HG03108 (cell line): ENCODE measurements at regions not wholly inside any gene's neighbourhood (a gene's known extent, or its start where the extent isn't known, plus 50 kb on each side); places are given as distances from the start of the nearest gene placed in this dataset.

Experiments used
- ATAC-seq: cut with Tn5 transposase; IDR thresholded peaks from one replicate; pipeline ENCODE4 v1.9.1; 2021; ENCODE audit warnings: moderate library complexity; ENCODE audit not compliant: unreplicated experiment

DNA sequence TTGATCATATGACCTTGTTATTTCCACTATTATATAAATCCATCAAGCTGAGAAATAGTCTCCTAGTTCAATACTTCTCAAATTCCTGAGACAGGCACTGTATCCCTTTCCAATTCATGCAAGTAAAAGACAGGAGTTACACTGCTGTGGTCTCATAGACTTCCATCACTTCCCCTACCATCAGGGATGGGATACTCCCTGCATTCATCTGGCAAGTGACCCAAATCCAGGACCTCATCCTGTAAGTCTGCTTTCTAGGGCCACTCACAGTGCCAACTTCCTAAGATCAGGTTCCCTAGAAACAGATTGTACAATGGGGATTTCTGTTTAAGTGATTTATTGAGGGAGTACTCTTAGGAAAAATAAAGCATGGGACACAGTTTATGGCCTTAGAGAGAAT lies 424.0 kb upstream of the CDH7 start:
- ATAC-seq = no peak

DNA sequence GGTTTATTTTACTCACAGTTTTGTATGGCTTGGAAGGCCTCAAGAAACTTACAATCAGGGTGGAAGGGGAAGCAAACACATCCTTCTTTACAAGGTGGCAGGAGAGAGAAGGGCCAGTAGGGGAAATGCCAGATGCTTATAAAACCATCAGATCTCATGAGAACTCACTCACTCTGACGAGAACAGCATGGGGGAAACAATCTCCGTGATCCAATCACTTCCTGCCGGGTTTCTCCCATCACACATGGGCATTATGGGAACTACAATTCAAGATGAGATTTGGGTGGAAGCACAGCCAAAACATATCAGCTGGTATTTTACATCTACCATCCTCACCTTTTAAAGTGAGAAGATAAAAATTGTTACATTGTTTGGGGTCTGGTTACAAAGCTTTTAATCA lies 427.9 kb upstream of the CDH7 start:
- ATAC-seq = no peak

DNA sequence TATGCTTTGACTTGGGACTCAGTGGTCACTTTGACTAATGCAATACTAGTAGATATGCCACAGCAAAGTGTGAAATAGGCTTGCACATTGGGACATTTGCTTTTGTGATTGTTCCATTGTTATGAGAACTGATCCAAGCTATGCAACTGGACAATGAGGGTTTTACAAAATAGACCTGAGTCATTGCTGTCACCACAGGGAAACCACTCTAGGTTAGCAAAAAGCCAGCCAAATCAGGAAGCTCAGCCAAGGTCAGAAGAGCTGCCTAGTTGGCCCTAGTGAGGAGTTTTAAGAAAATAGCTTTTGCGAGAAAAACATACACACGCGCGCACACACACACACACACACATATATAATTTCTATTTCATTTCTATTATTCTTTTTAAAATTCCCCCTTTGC lies 452.4 kb upstream of the CDH7 start:
- ATAC-seq = no peak

DNA sequence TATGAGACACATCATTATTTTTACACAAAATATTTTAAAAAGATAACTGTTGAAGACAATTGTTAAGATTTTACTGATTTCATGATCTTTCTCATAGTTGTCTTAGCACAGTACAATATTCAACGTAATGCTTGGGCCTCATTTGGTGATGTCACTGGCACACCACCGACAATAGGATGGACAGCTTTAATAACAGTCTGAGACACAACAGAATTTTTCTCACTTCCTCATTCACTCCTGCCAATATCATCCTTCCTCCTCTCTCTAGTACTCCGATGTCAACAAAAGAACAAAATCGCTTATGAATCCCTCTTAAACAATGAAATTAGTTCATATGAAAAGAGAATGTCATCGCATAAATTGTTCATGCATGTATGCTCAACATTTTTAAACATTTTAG lies 461.9 kb upstream of the CDH7 start:
- no peak for ATAC-seq

DNA sequence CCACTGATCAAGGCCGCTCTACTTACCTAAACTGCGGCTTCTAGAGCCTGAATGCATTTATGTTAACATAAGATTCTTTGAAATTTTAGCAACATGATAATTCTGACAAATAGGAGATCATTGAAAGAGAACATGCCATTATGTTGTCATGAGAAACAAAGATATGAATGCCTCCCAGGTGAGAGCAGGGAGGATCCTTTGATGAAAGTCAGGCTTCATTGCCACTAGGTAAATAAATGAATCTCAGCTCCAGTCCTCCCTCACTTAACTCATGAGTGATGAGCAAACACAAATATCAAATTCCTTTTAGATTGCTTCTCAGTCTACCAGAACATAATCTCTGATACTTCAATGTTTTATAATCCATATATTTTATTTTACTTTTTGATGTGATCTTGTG lies 463.2 kb upstream of the CDH7 start:
- ATAC-seq = no peak

DNA sequence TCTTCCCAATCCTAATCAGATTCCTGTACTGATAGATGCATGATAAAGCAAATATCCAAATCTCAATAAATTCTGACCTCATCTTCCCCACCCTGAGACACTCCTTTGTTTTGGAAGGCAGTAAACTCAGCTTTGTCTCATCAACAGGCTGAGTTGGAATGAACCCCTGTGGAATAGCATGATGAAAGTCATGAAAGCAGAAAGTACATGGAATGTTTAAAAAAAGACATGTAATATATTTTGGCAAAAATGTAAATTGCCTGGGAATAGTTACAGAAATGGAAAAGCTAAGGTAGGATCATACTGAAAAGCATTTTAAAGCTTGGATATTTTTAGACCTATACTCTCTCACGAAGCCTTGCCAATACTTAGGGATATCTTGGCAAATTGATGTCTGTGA lies 468.7 kb upstream of the CDH7 start:
- ATAC-seq = no peak

DNA sequence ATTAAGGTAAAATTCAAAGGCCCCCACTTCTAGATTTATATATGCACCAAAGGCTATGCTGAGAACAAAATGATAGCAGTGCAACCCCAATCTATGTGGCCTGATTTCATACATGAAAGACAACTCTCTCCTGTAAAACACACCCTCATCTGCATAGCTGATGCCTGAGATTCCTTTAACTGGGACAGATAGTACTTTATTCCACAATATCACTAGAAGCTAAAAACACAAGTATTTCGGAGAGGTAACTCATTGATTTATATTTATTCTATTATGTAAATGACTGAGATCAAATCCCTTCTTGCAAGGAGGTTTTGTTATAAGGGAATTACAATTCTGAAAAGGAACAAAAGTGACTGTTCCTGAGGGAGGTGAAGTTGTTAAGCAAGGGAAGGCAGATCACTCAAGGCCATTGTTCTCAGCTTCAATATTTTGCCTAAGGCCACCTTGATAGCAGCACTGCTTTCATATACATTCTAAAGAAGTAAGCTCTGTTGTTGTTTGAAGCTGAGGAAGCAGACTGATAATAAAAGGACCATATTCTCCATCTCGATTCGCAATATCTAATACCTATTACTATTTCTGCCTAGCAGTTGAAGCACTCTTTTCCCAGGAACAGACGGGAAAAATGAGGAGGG lies 471.0 kb upstream of the CDH7 start:
- no peak for ATAC-seq

DNA sequence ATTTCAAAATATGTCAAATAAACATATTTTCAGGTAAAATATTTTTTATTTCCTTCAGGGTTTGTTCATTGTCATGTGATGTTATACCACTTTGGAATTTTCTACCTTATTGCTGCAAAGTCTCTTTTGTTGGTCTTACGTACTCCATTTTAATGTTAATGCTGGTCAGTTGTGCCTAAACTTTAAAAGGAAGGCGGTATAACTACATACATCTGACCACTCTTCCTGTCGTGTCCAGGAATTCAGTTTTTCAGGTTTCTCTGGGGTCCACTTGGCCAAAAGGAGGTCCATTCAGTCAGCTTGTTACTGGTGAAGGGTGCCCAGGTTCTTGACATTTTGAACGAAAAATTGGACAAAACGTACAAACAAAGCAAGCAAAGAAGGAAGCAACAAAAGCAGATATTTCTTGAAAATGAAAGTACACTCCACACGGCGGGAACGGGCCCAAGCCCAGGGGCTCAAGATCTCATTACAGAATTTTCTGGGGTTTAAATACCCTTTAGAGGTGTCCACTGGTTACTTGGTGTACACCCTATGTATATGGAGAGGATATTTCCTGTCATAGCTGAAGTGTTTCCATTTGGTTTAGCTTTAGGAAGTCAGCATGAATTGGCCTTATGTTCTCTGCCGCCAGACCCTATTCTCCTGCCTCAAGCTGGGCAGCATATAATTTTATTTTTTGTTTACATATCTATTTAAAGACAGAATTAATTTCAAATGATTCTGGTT lies 471.7 kb upstream of the CDH7 start:
- no peak for ATAC-seq

DNA sequence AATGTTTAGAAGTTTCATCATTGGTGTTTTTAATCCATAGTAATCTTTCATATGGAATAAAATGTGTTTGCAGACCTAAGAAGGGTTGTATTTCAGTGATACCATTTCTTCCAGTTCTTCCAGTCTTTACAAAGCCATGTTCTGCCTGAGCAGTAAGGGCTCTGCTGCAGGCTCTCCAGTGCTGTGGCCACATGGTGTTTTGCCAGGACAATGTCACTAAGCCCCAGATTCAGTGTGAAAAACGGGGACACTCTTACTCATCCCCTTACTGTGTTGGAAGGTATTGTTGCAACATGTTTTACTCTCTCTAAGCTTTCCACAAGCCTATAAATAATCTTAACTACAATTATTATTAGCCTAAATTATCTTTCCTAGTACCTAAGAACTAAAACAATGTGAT lies 481.4 kb upstream of the CDH7 start:
- no peak for ATAC-seq

DNA sequence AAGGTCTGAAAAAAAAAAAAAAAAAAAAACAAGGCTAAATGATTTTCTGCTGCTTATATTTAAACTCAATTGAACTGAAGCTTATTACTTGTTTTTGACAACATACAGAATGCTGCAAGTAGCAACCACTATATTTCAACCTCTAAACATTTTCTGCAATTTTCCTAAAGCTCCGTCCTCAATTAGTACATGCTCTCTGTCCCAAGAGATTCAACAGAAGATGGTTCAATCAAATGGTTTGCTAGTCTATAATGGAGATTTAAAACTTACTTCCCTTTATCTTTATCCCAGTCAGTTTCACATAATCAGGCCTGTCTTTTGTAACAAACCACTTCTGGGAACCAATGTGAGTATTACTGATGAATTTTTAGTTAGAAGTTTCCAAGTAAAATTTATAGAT lies 485.1 kb upstream of the CDH7 start:
- no peak for ATAC-seq

DNA sequence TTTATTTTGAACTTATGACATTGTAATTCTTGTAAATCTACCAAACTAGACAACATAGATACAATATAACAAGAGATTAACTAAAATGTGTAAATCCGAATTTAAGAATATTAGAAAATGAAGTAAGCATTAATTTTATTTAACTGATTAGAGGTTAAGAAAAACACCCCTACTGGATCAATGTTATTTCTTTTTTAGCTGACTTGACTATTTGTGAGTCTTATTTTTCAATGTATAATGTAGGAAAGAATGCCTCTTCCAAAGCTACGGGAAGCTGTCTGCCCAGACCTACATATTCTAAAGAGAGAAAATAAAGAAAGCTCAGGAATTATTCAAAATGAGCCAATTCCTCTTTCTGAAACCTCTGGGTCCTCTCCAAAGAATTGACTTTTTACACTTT lies 490.8 kb upstream of the CDH7 start:
- ATAC-seq = no peak

DNA sequence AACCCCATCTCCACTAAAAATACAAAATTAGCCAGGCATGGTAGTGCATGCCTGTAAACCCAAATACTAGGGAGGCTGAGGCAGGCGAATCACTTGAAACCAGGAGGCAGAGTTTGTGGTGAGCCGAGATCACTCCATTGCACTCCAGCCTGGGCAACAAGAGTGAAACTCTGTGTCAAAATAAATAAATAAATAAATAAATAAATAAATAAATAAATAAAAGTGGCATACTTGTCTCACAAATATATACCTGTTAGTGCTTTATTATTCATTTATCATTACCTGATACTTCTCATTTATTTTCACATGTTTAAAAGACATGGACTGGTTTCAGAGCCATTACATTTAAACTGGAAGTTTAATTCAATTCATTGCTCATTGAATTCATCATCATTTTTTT lies 491.4 kb upstream of the CDH7 start:
- ATAC-seq = no peak

DNA sequence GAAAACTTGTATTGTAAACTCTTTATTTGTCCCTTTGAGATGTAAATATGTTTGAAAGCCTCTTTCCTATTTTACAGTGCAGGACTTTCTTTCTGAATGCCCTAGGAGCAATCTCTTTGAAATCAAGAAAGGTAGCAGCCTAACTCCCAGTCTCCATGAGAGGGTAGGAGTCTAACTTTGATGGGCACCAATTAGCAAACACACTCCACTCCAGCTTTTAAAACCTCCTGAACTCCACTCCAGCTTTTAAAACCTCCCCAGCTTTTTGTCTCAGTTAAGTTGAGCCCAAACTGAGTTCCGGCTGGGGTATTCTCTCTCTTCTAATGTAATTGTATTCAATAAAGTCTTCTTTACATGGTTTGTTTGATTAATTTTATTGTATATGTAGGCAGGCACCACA lies 493.7 kb upstream of the CDH7 start:
- ATAC-seq = no peak

DNA sequence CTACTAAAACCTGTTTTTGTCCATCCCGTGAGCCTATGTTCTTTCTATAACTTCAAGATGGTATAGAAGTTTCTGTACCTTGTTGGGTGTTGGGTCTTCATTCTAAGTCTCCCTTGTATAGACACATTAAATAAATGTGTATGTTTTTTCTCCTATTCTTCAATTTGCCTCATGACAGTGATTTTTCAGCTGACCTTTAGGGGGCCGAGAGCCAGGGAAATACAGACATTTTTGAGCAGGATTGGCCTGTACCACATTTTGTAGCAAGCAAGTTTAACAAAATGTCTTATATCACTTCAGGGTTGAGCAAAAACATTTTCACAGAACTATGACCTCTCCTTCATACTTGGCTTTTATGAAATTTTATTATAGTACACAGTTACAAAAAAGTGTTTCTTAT lies 495.4 kb upstream of the CDH7 start:
- no peak for ATAC-seq

DNA sequence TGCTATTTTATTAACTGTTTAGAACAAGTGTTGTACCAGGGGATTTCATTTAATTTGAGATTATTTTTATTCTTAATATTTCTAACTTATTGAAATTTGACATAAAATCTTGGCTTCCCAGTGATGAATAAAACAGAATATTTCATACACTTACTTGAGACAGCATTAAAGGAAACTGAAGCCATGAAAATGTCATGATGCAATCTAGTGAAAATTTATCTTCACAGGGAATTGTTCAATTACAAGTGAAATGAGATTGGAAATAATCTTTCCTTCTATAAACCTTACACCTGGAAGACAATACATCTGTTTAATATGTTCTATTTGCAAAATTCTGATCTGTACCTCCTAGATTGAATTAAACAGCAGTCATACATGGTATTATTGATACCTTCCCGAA lies 511.0 kb upstream of the CDH7 start:
- ATAC-seq = no peak

DNA sequence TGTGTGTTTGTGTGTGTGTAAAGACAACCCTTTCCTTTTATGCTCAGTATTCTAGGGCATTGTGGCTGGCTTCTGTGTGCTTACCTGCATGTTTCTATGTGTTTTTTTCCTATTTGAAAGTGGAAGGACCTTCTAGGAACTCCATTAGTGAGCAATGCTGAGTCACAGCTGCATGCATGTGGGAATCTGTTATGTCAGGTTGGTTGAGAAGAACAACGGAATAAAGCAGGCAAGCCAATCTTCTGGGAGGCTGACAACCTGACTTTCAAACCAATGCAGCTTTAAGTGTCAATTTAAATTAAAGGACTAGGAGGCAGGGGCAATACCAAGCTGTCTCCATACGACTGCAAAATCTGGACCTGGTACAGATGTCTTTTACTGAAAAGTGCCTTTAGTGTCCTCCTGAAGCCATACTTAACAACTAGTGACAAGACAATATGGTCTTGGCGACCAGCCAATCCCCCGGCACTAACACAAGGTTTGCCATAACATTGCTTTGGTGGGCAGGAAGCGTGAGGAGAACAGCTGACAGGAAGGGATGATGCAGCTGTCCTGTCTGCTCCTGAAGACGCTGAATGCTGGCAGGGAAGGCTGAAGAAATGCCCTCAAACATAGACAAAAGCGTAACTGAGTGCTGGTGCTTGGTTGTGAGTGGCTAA lies 514.7 kb upstream of the CDH7 start:
- ATAC-seq = no peak

DNA sequence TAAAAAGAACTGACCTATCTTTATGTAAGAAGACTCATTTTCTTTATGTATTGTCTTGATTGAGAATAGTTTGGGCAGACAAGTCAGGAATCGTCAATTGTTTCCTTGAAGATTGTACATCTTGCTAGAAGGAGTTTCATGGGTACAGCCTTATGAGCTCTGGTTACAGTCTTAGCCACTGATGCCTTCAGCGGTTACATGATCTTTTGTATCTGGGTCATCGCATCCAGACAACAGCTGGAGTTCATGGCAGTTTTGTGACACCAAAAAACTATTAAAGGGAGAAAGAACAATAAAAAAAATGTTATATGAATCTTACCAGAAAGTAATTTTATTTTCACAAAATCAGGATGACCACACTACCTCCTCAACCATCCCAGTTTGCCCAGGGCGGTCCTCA lies 520.5 kb upstream of the CDH7 start:
- ATAC-seq = no peak

DNA sequence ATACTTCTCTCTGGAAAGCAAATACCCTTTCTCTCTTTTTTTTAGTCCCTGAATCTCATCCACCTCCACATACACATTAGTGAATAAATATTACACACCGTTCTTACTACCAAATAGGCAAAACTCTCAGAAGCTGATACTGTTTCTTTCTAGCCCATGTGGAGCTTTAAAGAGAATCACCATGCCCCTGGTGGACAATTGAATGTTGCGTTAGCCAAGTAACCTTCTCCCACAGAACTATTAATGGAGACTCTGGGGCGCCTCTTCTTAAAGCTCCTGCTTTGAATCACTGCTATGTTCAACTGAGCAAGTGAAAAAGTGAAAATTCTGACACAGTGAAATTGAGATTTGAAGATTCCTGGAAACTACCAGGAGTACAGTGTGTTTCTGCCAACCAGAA lies 522.8 kb upstream of the CDH7 start:
- ATAC-seq = no peak

DNA sequence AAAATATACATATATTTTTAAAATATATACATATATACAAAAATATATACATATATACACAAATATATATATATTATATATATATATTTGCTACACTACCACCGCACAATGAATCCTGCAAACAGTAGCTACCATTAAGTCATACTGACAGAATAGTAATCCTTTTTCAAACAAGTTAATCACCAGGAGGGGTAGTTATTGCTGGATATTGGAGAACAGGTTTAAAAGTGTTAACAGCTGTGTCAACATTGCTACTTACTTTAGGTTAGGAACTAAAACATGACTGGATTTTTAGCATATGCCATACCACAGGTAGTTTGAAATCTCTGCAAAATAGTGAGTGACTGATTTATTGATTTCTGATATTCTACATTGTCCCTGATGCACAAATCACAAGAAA lies 529.1 kb upstream of the CDH7 start:
- ATAC-seq = no peak

DNA sequence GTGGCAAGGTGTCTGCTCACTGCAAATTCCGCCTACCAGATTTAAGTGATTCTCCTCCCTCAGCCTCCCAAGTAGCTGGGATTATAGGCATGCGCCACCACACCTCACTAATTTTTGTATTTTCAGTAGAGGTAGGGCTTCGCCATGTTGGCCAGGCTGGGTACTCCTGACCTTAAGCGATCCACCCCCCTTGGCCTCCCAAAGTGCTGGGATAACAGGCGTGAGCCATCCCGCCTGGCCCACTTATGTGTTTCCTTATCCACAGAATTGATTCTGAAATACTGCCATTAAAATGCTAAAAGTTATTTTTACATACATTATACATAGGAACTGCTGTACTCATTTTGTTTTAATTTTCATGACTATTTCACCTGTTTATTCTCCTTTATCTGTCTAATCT lies 529.7 kb upstream of the CDH7 start:
- ATAC-seq = no peak

DNA sequence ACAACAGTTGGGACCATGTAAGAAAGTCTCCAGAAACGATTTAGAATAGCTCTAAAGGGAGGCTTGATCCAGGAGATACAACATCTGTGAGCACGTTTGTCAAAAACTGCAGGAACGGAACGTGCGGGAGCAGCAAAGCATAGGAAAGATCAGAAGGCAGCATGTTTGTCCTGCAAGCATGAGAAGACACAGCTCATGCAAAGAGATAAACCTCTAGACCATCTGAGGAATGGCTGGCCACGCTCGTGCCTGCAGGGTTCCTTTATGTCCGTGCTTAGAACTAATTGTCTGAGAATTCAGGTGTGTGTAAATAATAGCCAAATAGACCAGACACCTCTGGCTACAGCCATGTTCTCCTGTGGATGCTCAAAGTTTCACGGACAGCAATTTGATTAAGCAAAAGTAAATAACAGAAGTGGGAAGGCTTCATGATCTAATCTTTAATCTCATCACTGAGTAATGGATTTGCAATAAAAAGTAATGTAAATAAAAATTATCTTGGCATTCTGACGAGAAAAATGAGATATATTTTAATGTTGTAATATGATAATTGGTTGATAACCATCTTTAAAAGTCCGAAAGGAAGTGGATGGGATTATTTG lies 534.8 kb upstream of the CDH7 start:
- ATAC-seq = no peak

DNA sequence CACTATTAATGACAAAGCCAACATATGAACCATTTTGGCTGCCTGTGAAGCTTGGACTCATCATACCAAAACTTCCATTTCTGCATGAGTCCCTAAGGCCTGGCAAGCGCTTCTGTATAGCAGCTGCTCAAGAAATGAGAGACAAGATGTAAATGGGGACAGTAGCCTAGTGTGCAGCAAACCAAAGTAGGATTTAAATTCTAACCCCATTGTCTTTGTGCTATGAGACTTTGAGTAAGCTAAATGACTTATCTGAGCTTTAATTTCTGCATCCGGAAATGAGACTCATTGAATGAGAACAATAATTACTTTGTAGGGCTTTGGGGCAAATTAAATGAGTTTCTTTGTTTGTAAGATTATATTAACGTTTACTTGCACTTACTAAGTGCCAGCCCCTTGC lies 536.4 kb upstream of the CDH7 start:
- no peak for ATAC-seq
